Adrenal gland (tissue), 9 donors: ENCODE measurements at regions not wholly inside any gene's neighbourhood (a gene's known extent, or its start where the extent isn't known, plus 50 kb on each side); places are given as distances from the start of the nearest gene placed in this dataset.

Experiments used
- DNase-seq, 7 donors: peaks; one replicate each; pipeline ENCODE4 v3.0.0-alpha.2; 2019 to 2020
- H3K27ac ChIP-seq, 5 donors: fragments of 200-600 bp; sonication (generic) in 4 of 5; 1 replicate in 3 of 5; 2 replicates in 2 of 5; pipeline versions ENCODE4 v1.5.1 to v1.8.0; 2016 to 2020; ENCODE audit warnings: mild to moderate bottlenecking in 1 of 5
- H3K27me3 ChIP-seq: fragments of 200-600 bp; 2 replicates; pipeline ENCODE4 v1.8.0; 2021
- H3K36me3 ChIP-seq, 2 donors: fragments of 200-600 bp; replicated peaks in 1 of 2; 1 replicate in 1 of 2; 2 replicates in 1 of 2; pipeline versions ENCODE4 v1.5.1 to v1.8.0; 2018 to 2022
- H3K4me1 ChIP-seq, 2 donors: fragments of 200-600 bp; replicated peaks in 1 of 2; 1 replicate in 1 of 2; 2 replicates in 1 of 2; pipeline versions ENCODE4 v1.5.1 to v1.8.0; 2018 to 2021
- H3K4me3 ChIP-seq, 4 donors: fragments of 200-600 bp; sonication (generic) in 3 of 4; one replicate each; pipeline ENCODE4 v1.5.1; 2016 to 2018
- H3K9me3 ChIP-seq, 3 donors: fragments of 200-600 bp; sonication (generic) in 1 of 3; replicated peaks in 1 of 3; 1 replicate in 2 of 3; 2 replicates in 1 of 3; pipeline versions ENCODE4 v1.5.1 to v1.8.0; 2016 to 2021
- CTCF ChIP-seq, 6 experiments: fragments of 450-650 bp in 4 of 6; fragments of 200-600 bp in 2 of 6; sonication (generic) in 1 of 6; IDR thresholded peaks; 1 replicate in 5 of 6; 2 replicates in 1 of 6; pipeline versions ENCODE4 v1.5.1 to v1.8.0; 2016 to 2021; ENCODE audit warnings: antibody characterized with exemption in 6 of 6, mild to moderate bottlenecking in 2 of 6, moderate library complexity in 1 of 6
- POLR2A ChIP-seq, 2 donors: fragments of 450-650 bp; IDR thresholded peaks; one replicate each; pipeline ENCODE4 v1.6.1; 2017; ENCODE audit warnings: antibody characterized with exemption in 2 of 2, mild to moderate bottlenecking in 2 of 2, moderate library complexity in 1 of 2
- WGBS, 4 donors: extraction: QIAGEN DNeasy Blood & Tissue Kit in 2 of 4; methylation state at CpG; one replicate each; pipeline versions ENCODE4 v1.1.5 to v1.1.7; 2013 to 2017; 5-methylcytosine and 5-hydroxymethylcytosine counted together
- intact Hi-C, 2 donors: fragments of 100-400 bp; cut with DNase I; formaldehyde crosslinking; loops; one replicate each; pipeline versions ENCODE4 v1.14.1 to v1.15.0; 2022 to 2023
- donor health status: healthy with polysubstance abuse.
- donor health status: Bipolar disorder and iron deficiency.
- donor health status: DM: yes; HTN: yes; CAD: no.
- donor health status: DM: no; HTN: no; CAD: no.
- donor health status: DM: no; HTN: no; CAD: no.

- intact Hi-C loops = no loop called here
- no peak for DNase-seq
- Histone ChIP-seq H3K4me1 (peaks cover 0 to 9% of the 10 kb centered on the region in 2 donors), H3K27ac (no peak overlapping the region), H3K4me3 (no peak overlapping the region), H3K36me3 (no peaks in the 10 kb centered on the region), H3K9me3 (no peaks in the 10 kb centered on the region), H3K27me3 (no peaks in the 10 kb centered on the region)
- TF ChIP-seq POLR2A (IDR thresholded peaks at IDR 0.05) (no peak), CTCF (IDR thresholded peaks at IDR 0.05) (no peak)
Observed at GRCh38 chr1:222910699-222911098, 95.9 kb downstream of the DISP1 start.

GRCh38 chr1:222911866-222912265 lies 97.0 kb downstream of the DISP1 start:
- Histone ChIP-seq H3K9me3 (no peaks in the 10 kb centered on the region), H3K27ac (no peak overlapping the region), H3K36me3 (no peaks in the 10 kb centered on the region), H3K4me1 (peaks cover 0 to 9% of the 10 kb centered on the region in 2 donors), H3K4me3 (no peak overlapping the region), H3K27me3 (no peaks in the 10 kb centered on the region)
- no peak for DNase-seq
- WGBS, 4 donors = 40 to 89% (median 48%) methylated on average over 1 of the region's 1 CpG
- intact Hi-C loops = no loop called here
- TF ChIP-seq CTCF (IDR thresholded peaks at IDR 0.05) (no peak), POLR2A (IDR thresholded peaks at IDR 0.05) (no peak)

GRCh38 chr1:222912730-222913129 lies 97.9 kb downstream of the DISP1 start:
- intact Hi-C loops = no loop called here
- DNase-seq = no peak
- no peak overlapping the region for H3K4me3 ChIP-seq
- no peak overlapping the region for H3K27ac ChIP-seq
- H3K36me3 ChIP-seq = no peaks in the 10 kb centered on the region
- peaks cover 0 to 9% of the 10 kb centered on the region in 2 donors for H3K4me1 ChIP-seq
- no peaks in the 10 kb centered on the region for H3K27me3 ChIP-seq
- TF ChIP-seq POLR2A (IDR thresholded peaks at IDR 0.05) = no peak
- TF ChIP-seq CTCF (IDR thresholded peaks at IDR 0.05) = no peak
- no peaks in the 10 kb centered on the region for H3K9me3 ChIP-seq

GRCh38 chr1:222914861-222915632 lies 100.2 kb downstream of the DISP1 start:
- H3K4me1 ChIP-seq = peaks cover 0 to 9% of the 10 kb centered on the region in 2 donors
- no peaks in the 10 kb centered on the region for H3K9me3 ChIP-seq
- intact Hi-C loops = no loop called here
- no peaks in the 10 kb centered on the region for H3K36me3 ChIP-seq
- H3K27ac ChIP-seq = no peak overlapping the region
- no peak overlapping the region for H3K4me3 ChIP-seq
- 94 to 100% (median 96%) methylated on average over 2 of the region's 2 CpGs for WGBS, 4 donors
- DNase-seq = no peak
- TF ChIP-seq CTCF (IDR thresholded peaks at IDR 0.05) (no peak), POLR2A (IDR thresholded peaks at IDR 0.05) (no peak)
- no peaks in the 10 kb centered on the region for H3K27me3 ChIP-seq
